ENCODE measurements at regions not wholly inside any gene's neighbourhood (a gene's known extent, or its start where the extent isn't known, plus 50 kb on each side); places are given as distances from the start of the nearest gene placed in this dataset.

DNA sequence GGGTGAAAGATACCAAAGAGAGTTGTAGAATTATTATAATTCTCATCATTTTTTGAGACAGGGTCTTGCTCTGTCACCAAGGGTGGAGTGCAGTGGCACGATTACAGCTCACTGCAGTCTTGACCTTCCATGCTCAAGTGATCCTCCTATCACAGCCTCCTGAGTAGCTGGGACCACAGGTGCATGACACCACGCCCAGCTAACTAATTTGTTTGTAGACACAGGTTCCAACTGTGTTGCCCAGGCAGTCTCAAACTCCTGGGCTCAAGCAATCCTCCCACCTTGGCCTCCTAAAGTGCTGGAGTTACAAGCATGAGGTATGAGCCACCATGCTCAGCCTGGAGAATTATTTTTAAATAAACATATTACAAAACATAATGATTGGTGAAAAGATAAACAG lies 92.8 kb upstream of the MSH6 start:
- no peak for TF ChIP-seq POLR2A (IDR thresholded peaks at IDR 0.05)
- TF ChIP-seq, protein P1, sequence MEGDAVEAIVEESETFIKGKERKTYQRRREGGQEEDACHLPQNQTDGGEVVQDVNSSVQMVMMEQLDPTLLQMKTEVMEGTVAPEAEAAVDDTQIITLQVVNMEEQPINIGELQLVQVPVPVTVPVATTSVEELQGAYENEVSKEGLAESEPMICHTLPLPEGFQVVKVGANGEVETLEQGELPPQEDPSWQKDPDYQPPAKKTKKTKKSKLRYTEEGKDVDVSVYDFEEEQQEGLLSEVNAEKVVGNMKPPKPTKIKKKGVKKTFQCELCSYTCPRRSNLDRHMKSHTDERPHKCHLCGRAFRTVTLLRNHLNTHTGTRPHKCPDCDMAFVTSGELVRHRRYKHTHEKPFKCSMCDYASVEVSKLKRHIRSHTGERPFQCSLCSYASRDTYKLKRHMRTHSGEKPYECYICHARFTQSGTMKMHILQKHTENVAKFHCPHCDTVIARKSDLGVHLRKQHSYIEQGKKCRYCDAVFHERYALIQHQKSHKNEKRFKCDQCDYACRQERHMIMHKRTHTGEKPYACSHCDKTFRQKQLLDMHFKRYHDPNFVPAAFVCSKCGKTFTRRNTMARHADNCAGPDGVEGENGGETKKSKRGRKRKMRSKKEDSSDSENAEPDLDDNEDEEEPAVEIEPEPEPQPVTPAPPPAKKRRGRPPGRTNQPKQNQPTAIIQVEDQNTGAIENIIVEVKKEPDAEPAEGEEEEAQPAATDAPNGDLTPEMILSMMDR (IDR thresholded peaks at IDR 0.05) = no peak
